A172 (cell line): ENCODE measurements at regions not wholly inside any gene's neighbourhood (a gene's known extent, or its start where the extent isn't known, plus 50 kb on each side); places are given as distances from the start of the nearest gene placed in this dataset.

ENCODE experiments used
- DNase-seq: peaks from one replicate; pipeline ENCODE4 v3.0.0-alpha.2; 2015; ENCODE audit warnings: low spot score

DNA sequence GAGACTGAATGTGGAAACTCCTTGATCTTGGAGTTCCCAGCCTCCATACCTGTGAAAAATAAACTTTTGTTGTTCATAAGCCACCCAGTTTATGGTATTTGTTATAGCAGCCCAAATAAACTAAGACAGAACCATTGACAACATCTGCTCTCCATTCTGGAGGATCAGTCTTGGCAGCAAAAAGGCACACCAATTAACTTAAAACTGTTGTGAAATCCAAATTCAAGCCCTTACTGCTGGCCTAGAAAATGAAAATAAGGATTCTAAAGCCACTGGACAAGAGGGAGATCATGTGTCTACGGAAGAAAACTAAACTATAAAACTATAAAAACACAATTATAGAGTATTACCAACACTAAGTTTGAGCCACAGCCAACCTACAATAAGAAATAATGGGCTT, 172.1 kb upstream of the RNPC3 start:
- DNase-seq: no peak

DNA sequence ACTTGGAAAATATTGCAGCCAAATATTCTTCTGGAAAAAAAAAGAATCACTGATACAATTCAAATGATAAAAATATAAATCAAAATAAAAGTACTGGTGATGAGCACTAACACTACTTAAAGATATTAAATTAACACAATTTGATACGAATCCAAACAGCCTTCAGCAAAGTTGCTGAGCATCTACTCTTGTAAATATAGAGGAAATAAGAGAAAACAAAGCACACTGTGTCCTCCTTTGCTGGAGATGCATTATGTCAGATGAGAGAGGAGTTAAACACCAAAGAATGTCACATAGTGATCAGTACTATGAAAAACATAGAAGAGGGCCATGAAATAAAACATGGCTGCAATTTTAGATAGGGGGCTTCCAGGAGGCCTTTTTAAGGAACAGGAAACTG, 177.4 kb upstream of the RNPC3 start:
- DNase-seq: no peak

DNA sequence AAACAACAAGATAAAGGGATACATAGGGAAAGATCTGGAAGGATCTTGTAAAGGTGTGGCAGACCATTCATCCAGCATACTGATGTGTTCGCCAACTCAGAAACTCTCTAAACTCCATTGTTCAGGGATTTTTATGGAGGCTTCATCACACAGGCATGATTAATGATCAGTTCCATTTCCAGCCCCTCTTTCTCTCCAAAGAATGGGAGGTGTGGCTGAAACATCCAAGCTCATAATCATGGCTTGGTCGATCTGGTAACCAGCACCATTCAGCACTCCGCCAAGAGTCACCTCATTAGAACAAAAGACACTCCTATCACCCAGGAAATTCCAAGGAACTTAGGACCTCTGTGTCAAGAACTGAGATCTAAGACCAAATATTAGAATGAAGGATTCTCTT, 180.6 kb upstream of the RNPC3 start:
- DNase-seq: no peak

DNA sequence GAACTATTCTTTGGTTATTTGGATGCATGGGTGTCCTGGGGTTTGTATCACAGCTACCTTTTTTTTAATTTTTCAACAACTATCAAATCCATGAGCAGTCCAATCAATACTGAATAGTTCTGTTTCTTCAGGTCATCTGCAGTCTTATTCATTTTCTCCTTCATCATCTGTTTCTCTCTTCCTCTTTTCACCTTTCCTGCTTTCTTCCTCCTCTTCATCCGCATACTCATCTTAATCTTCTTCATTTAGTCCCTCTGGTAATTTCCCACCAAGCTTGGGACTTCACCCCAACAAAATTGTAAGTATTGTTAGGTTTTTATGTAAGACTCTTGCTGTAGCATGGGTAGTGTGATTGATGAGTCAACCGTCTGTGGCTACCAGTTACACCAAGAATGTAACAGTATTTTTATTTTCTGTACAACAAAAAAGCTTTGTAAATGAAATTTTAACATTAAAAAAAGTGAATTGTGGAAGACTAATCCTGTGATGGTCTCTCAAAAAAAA, 184.1 kb upstream of the RNPC3 start:
- no peak for DNase-seq

DNA sequence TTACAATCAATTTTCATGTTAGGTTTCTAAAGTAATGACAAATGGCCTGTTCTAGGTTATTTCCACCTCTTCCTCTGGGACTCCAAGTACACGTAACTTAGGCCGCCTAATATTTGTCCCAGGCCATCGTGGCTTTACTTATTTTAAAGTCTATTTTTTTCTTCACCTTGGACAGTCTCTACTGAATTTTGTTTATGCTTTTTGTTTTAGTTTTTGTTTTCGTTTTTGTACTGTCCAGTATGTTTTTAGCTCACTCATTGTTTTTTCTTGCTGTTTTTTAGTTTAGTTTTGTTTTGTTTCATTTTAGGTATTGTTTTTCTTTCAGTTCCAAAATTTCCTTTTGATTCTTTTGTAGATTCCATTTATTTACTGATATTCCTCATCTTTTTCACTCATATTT, 187.7 kb upstream of the RNPC3 start:
- no peak for DNase-seq

DNA sequence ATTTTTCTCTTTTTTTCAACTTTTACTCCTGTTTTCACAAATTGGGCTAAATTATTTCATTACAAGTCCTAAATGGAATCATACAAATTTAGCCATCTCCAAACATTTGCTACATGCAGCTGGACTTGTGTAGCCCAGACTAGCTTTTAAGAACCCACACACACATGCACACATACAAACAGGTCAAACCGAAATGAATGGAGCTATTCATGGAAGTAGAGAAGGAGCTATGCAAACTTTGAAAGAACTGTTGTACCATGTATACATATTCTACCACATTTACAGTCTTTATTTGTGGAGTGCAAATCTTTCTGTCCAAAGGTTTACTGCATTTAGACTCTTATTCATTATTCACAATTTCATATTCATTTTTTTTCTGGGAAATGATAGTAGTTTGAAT, 189.1 kb upstream of the RNPC3 start:
- DNase-seq: no peak

DNA sequence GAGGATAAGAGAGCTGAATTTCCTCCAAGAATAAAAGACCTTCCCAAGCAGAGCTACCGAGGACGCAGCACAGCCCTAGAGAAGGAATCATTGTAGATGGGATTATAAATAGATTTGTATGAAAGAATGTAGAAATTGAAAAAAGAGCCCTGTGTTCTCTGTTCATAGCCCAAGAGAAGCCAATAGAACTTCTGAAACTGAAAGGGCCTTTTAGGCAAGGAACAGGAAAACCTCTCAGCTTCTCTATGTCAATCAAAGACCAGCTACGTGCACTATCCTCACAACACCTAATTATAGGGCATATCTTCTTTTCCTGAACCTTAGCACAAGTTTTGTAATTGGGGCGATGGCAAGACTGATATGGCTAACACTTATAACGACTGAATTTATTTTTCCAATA, 192.4 kb upstream of the RNPC3 start:
- no peak for DNase-seq

DNA sequence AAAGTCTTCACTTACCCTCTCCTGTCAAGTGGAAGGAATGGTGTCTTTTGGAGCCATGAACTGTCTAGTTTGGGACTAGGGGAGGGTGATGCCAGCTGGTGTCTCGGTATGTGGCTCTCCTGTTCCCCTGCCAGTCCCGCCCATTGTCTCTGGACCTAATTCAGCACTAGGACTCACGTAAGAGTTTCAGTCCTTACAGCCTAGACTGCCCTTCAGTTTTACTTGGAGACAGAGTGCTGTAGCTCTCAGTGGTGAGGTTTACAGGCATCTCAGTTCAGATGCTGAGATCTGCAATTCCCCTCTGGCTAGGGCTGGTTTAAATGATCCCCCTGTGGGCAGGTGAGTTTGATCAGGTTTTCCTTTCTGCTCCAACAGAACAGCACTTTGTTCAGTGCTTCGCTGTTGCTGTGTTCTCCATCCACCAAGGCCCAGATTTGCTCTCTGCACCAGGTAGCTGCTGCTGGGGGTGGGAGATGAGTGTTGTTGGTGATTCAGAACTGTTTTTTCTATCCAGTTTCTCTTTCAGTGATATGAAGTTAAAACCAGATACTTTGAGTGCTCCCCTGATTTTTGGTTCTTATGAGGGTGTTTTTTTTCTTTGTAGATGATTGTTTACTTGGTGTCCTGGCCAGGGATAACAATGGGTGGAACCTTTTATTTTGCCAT, 198.3 kb upstream of the RNPC3 start:
- no peak for DNase-seq

DNA sequence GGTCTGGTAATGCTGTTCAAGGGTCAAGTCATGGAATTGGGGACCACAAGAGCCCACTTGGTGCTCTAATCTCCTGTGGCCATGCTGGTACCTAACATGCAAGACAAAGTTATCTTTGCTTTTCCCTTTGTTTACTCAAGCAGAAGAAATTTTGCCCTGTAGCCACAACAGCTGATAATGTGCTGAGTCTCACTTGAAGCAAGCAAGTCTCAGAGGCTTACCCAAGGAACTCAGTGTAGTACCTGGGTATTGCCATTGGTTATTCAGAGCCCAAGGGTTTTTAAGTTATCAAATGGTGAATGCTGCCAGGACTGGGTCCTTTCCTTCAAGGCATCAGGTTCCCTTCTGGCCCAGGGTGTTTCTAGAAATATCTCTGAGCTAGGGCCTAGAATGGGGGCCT, 198.9 kb upstream of the RNPC3 start:
- DNase-seq: no peak

DNA sequence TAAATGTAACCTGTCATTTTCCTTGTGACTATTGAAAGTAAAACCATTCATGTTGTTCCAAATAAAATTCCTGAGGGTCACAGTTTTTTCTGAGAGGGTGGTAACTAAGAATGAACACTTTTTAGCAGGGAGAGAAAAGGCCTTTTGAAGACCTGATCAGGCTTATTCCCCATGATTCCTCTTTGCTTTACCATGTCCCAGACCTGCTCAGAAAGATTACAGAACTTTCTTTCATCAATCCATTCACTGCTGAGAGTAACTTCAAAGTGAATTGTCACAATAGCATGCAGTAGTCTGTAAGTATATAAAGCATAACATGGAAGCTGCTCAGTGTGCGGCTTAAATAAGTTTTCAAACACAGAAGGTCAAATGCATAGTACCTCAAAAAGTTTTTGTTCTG, 201.5 kb upstream of the COL11A1 start:
- no peak for DNase-seq

DNA sequence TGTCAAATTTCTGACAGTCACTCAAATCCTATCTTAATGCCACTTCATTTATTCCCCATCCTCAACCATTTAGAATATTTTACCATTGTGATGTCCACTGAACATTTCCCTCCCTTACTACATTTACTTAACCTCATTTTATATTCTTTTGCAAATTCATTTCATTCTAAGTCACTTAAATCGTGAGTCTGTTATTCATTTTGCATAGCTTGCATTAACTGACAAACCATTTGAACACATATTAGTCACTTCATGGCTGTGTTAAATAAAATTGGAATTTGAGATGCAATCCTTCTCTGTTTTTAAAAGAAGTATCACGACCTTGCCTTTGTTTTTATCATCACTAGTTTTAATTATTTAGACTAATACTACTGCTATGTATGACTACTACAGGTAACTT, 199.4 kb upstream of the COL11A1 start:
- DNase-seq: no peak

DNA sequence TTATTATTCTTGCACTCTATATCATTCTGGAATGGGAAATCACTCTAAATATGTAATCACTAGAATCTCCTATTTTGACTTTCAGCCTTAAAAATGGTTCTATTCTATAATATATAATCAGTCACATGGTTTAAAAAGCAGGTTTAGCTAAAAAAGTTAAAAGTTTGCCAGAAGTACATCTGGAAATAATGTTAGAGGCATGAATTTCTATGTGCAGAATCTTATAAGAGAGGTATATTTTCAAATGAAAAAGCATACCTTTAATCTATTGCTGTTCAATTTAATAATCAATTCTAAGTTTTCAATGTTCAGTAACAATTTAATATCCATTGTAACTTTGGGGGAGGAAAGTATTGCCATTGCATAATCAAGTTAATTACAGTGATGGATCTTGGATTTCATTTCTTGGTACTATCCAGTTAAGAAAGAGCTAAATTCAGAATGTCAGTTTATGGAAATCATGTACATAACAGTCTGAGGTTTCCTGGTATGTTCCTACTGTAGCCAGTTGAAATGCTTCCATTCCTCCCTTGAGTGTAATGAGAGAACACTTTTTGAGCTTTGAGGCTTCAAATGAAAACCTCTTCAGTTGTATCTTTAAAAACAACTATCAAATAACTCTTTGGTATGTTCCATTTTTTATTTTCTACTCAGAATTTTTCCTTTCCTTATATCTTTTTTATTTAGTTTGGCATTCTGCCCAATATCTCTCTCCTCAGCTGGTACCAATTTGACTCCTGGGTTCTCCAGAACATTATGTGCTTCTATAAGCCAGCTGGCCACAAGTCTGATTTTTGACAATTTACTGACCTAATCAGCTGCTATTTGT, 175.7 kb upstream of the COL11A1 start:
- DNase-seq: no peak

DNA sequence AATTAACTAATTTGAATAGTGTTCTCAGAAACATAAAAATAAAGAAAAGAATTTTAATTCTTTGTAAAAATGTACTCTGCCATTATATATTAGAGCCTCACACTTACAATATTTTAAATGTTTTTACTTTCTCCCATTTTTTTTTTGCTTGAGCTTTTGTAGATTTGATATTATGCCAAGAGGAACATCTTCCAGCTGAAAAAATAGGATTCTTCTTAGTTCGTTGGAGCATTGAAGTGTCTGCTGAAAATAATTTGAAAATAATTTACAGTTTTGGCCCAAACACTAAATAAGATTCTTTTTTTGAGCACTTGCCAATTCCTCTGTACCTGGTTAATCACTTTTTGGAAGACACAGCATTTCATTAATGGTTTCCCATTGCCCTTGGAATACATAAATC, 175.0 kb upstream of the COL11A1 start:
- no peak for DNase-seq

DNA sequence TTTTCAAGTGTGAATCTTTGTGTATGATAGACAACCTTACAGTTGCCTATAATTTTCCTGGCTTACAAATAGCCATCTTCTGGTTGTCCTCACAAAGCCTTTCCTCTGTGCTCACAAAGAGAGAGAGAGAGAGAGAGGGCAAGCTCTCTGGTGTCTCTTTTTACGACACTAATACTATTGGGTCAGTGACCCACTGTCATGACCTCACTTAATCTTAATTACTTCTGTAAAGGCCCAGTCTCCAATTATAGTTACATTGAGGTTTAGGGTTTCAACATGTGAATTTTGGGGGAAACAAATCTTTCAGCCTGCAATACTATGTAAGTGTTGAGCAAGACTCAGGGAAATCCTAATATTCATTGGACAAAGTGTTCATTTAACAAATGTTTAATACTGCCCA, 167.4 kb upstream of the COL11A1 start:
- no peak for DNase-seq

DNA sequence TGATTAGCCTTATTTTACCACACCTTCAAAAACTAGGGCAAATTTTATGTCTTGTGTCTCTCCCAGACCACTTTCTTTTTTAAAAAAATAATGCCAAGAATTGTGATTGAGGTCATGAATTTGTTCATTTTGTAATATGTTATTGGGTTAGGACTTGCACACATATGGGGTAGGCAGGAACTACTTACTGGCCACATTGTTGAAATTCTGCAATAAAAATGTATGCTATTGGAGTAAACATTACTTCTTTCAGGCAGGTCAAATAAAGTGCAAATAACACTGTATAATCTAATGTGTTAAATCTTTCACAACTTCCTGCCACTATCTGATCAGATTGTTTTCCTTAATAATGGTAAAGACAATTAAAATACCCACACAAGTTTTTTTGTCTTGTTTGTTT, 166.6 kb upstream of the COL11A1 start:
- no peak for DNase-seq

DNA sequence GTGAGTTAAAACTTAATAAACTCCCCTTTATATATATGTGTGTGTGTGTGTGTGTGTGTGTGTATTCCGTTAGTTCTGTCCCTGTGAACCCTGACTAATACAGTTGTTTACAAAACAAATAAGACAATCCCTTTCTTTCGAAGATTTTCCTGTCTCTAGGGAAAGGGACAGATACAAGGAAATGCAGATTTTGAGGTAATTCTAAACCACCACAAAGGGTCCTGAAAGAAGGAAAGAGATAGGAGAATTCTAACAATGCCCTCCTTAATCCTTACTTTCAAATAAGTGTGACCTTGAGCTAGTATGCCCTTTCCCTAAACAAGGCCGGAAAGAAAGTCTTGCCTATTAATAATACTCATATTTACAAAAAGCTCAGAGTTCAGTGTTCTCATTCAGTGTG, 164.8 kb upstream of the COL11A1 start:
- no peak for DNase-seq

DNA sequence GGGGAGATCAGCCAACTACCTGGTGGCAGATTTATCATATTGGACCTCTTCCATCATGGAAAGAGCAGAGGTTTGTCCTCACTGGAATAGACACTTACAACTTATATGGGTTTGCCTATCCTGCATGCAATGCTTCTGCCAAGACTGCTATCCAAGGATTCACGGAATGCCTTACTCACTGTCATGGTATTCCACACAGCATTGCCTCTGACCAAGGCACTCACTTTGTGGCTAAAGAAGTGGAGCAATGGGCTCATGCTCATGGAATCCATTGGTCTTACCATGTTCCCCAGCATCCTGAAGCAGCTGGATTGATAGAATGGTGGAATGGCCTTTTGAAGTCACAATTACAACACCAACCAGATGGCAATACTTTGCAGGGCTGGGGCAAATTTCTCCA, 163.1 kb upstream of the COL11A1 start:
- DNase-seq: peak; percentile 44

DNA sequence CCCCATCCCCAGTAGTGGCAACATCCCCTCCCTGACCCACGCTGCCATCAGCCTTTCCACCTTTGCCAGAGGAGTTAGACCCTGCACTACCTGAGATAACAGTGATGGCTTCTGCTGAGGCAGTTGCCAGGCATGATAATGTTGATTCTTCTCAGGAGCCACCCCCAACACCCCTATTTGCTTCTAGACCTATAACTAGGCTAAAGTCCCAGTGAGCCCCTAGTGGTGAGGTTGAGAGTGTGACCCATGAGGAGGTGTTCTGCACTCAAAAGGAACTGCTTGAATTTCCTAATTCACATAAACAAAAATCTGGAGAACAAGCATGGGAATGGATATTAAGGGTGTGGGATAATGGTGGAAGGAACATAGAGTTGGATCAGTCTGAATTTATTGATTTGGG, 159.6 kb upstream of the COL11A1 start:
- no peak for DNase-seq

DNA sequence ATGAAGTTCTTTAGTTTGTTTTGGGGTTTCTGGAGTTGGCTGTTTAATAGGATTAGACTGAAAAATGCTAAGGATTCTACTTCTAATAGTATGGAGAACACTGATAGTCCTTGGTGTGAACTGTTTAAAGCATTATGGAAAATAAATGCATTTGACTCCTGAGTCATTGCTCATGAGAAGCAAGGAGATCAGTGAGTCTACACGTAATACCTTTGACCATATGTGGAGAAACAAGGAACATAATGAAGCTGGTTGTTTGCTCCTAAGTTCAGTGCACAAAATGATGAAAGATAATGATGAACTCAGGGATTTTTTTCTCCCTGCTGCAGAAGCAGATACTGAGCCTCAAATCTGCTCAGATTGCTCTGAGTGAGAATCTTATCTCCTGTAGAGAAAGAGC, 158.9 kb upstream of the COL11A1 start:
- no peak for DNase-seq

DNA sequence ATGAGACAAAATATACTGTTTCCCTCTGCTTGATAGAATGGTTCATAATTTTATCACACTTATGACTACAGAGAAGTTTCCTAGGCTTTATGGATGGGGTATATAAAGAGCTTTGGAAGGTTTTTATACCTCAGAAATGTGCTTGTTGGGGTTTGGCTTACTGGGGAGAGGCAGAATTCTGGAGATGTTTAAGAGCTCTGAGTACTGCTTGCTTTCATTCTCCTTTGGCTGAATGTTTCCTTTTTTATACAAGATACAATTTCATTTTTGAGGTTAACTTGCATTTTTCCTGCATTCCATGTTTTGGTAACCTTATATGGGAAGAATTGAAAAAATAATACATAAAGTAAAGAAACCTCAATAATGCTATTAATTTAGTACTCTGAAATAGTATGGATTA, 157.7 kb upstream of the COL11A1 start:
- DNase-seq: no peak

DNA sequence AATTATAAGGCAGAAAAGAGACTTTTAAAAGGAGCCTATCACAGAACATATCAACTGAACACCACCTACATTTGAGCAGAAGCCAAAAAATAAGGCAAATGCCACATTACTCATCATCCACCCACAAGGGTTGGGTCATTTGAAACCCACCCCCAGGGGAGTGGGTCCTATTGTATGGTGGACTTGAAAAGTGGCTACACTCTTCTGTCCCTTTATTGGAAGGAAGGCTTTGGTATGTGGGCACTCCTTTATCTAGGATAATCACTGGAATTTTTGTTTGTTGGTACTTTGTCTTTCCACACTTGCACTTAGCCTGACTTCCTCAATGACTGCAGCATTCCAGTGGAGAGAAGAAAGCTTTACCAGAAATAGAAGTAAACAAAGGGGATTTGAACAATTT, 157.2 kb upstream of the COL11A1 start:
- peak; percentile 60 for DNase-seq

DNA sequence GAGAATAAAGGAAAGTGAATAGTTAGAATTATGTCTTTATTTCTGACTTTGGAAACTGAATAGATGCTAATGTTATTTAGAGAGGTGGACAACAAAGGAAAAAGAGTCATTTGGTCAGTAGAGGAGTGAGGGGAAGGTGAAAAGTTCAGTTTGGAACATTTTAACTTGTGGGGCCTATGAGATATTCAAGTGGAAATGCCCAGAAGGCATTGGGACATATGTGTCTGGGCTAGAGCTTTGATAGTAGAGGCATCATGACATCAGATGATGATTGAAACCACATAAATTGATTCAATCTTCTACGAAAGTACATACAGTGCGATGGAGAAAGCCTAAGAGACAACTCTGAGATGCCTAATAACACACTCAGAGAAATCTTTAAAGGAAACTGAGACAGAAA, 151.7 kb upstream of the COL11A1 start:
- no peak for DNase-seq

DNA sequence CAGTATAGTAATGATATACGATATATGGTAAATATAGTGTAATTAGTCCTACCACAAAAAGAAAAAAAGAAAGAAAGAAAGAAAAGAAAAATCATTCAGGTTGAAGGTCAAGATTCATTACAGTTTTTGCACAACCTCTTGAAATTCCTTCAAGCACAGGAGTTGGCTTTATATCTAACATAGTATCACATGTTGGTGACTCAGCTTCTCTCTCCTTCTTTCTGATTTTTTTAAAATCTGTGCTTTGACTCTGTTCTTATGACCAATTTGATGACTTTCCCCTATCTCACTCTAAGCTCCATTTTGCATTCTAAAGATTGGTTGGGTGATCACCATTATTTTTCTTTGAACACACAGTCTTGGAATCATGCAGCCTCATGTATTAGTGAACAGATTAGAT, 148.2 kb upstream of the COL11A1 start:
- peak; percentile 12 for DNase-seq

DNA sequence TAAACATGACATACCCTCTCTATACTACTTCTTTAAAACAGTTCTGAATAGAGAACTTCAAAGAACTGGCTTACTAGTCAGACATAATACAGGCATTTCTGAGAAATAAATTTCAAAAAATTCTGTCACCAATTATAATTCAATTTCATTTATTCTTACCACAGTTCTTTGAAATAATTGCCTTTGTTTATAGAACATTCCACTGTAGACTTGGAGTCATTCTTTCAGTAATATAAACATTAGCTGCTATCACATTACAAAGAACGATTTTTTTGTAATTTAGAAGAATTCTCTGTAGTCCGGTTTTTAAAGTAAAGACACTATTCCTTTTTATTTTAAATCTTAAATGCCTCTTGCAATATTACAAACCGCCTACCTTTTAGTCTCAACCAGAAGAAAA, 146.4 kb upstream of the COL11A1 start:
- DNase-seq: no peak
